GM19351 (cell line): ENCODE measurements at regions not wholly inside any gene's neighbourhood (a gene's known extent, or its start where the extent isn't known, plus 50 kb on each side); places are given as distances from the start of the nearest gene placed in this dataset.

ENCODE experiments used
- ATAC-seq: cut with Tn5 transposase; IDR thresholded peaks from one replicate; pipeline ENCODE4 v1.9.1; 2021; ENCODE audit warnings: mild to moderate bottlenecking, moderate library complexity; ENCODE audit not compliant: unreplicated experiment

DNA sequence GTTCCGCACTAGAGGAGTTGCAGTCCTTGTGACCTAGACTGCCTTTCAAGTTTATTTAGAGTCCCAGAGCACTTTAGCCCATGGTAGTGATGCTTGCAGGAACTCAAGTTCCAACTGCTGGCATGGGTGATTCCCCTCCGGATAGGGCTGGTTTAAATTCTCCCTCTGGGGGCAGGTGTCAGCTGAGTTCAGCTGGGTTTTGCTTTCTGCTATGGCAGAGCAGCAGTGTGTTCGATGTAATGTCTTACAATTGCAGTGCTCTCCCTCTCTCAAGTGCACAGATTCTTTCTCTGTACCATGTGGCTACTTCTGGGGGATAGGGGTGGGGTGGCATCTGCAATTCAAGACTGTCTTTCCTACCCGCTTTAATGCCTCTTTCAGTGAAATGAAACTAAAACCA lies 164.8 kb upstream of the ZIC3 start:
- no peak for ATAC-seq

DNA sequence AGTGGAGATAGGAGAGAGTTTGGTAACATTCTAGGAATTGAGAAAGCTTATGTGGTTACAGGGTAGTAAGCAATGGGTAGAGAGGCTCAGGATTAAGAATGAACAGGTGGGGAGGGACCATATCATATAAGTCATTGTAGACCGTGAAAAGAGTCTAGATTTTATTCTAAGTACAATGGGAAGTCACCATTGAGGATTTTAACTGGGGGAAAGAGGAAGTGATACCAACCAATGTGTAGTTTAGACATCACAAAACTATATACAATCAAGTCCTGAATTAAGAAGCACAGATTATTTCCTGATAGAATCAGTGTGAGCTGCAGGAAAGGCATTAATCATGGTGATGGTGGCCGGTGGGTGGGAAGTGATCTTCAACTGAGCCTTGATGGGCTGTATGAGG lies 178.3 kb upstream of the ZIC3 start:
- peak; percentile 58 for ATAC-seq

DNA sequence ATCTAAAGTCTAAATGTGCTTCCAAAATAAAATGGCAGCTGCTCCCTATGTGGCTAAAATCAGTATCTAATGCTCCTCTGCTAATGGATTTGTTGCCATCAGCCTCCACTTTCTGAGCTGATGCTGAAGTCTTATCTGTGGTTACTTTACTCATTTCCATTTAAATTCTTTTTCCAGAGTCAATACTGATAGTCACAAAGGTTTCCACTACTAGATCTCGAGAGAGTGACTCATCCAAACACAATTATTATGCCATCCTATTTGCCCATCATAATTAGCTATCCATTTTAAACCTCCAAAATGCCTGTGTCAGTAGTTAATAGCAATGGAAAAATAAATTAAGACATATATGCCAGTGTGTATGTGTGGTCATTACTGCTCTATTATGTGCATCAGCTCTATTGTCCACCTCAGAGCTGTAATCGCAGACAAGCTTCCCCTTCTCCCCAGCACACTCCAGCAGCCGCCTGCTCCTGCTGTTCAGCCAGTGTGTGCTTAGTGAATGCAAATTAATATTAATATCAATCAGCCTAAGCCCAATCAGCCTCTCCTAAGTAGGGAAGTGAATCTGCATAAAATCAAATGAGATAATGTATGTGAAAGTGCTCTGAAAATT lies 199.8 kb upstream of the ZIC3 start:
- ATAC-seq, result no peak

- ATAC-seq, result no peak
Measured at GRCh38 chrX:137363559-137363958, 202.4 kb upstream of the ZIC3 start.

GRCh38 chrX:137362583-137362982 lies 203.3 kb upstream of the ZIC3 start:
- ATAC-seq, result no peak

GRCh38 chrX:137354851-137355250 lies 211.1 kb upstream of the ZIC3 start:
- no peak for ATAC-seq

- ATAC-seq, result peak; percentile 58
Measured at GRCh38 chrX:137353404-137353803, 212.5 kb upstream of the ZIC3 start.

DNA sequence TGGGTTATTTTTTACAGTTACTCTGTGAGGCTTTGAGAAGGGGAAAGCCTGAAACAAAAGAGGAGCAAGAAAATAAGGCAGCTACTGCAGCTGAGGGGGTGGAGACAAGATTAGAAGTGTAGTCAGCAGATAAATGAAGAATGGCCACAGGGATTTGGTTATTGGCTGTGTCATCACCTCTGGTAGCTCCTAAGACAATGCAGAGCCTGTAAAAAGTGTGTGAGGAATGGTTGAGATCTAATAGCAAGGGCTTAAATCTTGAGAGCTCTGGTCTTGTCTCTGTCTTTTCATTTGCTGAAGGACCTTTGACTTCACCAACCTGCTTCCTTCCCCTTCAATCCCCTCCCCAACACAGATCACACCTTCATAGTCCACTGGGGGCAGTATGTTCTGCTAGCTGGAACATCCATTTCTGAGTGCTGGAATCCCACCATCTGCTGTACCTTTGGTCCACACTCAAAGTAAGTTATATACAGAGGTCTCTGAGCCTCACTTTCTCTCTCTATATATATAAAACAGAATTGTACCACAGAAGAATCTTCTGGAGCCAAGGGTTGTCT lies 213.7 kb upstream of the ZIC3 start:
- ATAC-seq, result peak; percentile 37

DNA sequence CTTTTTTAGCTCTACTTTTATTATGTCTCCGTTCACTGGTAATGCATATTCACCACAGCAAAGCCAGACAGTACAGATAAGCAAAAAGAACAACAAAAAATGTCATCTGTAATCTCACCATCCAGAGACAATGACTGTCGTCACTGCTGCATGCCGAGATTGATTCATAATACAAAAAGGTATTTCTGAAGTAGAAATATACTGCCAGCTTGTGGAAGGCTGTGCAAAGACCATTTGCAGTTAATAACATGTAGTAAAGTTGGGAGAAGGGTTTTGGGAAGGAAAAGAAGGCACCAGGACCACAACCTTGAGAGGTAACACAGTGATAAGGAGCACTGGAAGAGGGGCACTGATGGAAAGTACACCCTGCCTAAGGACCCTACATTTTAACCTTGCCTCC lies 223.0 kb upstream of the ZIC3 start:
- ATAC-seq, result no peak

DNA sequence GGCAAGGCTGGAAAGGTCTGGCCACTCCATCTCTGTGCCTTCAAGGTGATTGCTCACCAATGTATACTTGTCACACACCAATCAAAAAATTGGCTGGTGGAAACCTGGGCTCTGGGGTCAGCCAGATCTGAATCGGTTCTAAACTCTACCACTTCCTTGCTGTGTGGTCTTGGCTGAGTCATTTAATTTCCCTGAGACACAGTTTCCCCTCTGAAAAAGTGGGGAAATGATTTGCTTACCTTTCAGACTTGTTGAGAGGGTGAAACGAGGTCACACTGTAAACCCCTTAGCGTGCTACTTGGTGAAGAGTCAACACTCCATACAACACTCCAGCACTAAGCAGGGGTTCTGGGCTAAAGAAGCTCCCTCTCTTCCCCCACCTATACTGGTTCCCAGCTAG lies 252.3 kb upstream of the ZIC3 start:
- ATAC-seq, result no peak

- no peak for ATAC-seq
Measured at GRCh38 chrX:137305404-137305803, 260.5 kb upstream of the ZIC3 start.

- no peak for ATAC-seq
Measured at GRCh38 chrX:137297167-137297566, 263.4 kb upstream of the GPR101 start.

DNA sequence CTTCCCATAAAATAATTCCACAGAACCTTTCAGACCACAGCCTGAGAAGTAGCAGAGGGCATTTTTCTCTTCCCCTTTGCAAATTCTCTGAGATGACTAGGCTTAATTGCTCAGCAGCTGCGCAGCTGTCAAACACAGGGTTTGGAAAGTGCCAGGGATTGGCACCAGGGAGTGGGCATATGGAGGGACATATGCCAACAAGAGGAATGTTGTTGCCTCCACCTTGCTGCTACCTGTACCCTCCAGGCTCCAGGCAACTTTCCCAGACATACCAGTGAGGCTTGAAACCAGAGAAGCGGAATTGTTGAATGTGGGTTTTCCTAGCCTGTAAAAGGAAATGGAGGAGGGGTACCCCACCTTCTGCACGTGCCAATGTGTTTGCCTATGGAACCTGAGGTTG lies 256.2 kb upstream of the GPR101 start:
- ATAC-seq, result no peak

DNA sequence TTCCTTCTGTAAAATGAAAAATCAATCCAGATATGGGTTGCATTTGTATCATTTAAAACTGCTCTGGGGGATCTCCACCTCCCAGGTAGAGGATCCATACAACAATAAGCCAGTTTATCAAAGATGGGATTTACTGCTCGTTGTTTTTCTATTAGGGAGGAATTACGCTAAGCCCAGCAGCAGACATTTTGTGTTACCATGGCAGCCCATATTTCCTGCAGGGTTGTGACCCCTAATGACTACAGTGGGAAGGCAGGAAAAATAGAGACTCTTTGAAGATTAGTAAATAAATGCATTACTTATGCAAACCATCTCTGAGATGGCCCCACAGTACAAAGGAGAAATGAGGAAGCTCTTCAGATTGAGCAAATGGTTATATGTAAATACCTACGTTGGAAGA lies 253.4 kb upstream of the GPR101 start:
- no peak for ATAC-seq

- no peak for ATAC-seq
Measured at GRCh38 chrX:137286423-137286822, 252.6 kb upstream of the GPR101 start.

GRCh38 chrX:137278825-137279224 lies 245.0 kb upstream of the GPR101 start:
- no peak for ATAC-seq

- no peak for ATAC-seq
Measured at GRCh38 chrX:137263374-137263773, 229.6 kb upstream of the GPR101 start.

GRCh38 chrX:137245183-137245582 lies 211.4 kb upstream of the GPR101 start:
- no peak for ATAC-seq

DNA sequence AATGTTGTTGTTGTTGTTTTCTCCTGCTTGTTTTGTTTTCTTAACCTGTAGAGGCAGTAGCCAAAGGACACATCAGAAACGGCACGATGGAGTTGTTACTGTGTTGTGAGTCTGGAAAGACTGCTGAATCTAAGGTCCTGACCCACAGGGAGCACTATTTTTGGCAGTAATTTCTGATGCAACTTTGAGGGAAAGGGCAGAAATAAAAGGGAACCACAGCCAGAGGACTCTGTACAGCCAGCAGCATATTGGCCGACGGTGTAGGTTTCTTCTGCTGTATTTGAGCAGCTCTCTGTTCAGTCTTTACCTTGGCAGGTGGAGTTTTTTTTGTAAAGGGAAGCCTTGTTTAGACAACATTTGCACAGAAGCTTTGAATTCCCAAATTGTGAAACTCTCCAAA lies 203.0 kb upstream of the GPR101 start:
- ATAC-seq, result no peak

DNA sequence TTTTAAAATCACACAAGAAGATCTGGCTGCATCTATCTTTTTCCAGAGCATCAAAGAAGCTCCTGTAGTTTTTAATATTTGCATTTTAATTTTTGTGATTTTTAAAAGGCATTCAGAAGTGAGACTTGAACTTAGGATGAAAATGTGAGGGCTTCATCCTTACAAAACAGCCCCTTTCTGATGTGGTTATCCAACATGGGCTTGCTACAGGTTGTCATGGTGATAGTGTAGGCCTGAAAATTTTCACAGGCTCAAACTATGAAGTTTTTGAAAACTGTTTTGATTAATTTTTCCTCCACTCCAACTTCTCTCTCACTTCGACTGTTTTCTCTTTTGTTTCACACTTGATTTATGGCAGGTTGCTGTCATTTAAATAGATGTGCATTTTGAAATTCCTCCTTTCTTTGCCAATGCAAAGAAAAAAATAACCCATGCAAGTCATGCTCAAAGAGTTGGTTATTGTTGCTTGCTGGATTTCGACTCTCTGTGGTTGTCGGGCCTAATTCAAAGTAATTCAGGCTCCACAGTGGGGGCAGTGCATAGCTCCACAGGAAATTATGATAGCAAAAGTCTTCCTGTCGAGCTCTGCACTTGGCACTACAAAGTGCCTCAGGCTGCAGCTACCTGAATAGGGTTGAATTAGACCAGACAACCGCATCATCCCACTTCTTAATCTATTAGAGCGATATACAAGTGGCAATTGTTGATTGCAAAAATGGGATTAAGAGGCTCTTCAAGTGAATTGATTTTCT lies 201.0 kb upstream of the GPR101 start:
- no peak for ATAC-seq

- no peak for ATAC-seq
Measured at GRCh38 chrX:137233478-137233877, 199.7 kb upstream of the GPR101 start.

DNA sequence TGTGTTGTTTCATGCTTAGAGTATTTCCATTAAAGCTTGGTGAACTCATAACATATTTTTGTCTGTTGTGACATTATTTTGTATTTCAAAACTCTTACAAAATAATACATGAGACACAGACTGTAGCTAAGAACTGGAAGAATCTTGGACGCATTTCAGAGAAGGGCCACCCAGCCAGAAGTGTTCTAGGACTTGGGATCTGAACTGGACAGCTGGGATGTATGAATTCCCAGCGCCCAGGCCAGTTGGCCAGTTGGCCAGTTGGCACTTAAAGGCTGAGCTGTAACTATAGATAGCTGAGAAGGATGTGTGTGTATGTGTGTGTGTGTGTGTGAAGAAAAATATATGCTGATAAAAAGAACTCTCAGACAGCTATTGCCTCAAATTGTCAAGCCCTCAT lies 193.4 kb upstream of the GPR101 start:
- ATAC-seq, result no peak
